D721Med (cell line): ENCODE measurements at regions not wholly inside any gene's neighbourhood (a gene's known extent, or its start where the extent isn't known, plus 50 kb on each side); places are given as distances from the start of the nearest gene placed in this dataset.

Experiments used
- DNase-seq: peaks from one replicate; pipeline ENCODE4 v3.0.0; 2011; ENCODE audit warnings: low spot score; ENCODE audit not compliant: insufficient read length
- FAIRE-seq: peaks from 2 replicates; lab custom pipeline; 2011; peaks lifted over from hg19 to GRCh38; lab: Jason Lieb, UNC
- TF ChIP-seq, protein P1 (sequence below): IDR thresholded peaks from 2 replicates; pipeline ENCODE4 v1.5.1; 2012; ENCODE audit warnings: mild to moderate bottlenecking, control low read depth; ENCODE audit not compliant: insufficient read depth; ENCODE audit errors: missing control alignments

DNA sequence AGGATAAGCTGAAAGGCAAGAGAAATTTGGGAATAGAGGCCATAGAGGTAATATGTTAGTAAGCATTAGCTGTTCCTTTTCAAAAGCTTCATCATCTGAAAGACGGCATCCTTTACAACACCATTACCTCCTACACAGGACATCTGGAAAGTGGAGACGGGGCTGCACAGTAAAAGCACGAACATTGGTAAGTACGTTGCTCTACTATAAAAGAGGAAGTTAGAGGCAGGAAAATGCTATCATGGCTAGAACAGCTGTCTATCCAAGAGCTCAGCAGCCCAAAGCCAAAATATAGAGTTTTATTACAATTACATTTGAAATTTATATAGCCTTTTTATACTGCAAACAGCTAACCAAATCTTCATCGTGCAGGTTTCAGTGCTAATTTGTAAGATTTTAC, 172.3 kb upstream of the GRIP1 start:
- TF ChIP-seq, protein P1, sequence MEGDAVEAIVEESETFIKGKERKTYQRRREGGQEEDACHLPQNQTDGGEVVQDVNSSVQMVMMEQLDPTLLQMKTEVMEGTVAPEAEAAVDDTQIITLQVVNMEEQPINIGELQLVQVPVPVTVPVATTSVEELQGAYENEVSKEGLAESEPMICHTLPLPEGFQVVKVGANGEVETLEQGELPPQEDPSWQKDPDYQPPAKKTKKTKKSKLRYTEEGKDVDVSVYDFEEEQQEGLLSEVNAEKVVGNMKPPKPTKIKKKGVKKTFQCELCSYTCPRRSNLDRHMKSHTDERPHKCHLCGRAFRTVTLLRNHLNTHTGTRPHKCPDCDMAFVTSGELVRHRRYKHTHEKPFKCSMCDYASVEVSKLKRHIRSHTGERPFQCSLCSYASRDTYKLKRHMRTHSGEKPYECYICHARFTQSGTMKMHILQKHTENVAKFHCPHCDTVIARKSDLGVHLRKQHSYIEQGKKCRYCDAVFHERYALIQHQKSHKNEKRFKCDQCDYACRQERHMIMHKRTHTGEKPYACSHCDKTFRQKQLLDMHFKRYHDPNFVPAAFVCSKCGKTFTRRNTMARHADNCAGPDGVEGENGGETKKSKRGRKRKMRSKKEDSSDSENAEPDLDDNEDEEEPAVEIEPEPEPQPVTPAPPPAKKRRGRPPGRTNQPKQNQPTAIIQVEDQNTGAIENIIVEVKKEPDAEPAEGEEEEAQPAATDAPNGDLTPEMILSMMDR: no peak
- no peak for DNase-seq
- FAIRE-seq: no peak

GRCh38 chr12:66852091-66852490, 173.2 kb upstream of the GRIP1 start:
- TF ChIP-seq, protein P1: no peak
- no peak for FAIRE-seq
- no peak for DNase-seq

GRCh38 chr12:66852765-66853164, 173.9 kb upstream of the GRIP1 start:
- no peak for DNase-seq
- FAIRE-seq: peak; percentile 51
- TF ChIP-seq, protein P1: no peak

DNA sequence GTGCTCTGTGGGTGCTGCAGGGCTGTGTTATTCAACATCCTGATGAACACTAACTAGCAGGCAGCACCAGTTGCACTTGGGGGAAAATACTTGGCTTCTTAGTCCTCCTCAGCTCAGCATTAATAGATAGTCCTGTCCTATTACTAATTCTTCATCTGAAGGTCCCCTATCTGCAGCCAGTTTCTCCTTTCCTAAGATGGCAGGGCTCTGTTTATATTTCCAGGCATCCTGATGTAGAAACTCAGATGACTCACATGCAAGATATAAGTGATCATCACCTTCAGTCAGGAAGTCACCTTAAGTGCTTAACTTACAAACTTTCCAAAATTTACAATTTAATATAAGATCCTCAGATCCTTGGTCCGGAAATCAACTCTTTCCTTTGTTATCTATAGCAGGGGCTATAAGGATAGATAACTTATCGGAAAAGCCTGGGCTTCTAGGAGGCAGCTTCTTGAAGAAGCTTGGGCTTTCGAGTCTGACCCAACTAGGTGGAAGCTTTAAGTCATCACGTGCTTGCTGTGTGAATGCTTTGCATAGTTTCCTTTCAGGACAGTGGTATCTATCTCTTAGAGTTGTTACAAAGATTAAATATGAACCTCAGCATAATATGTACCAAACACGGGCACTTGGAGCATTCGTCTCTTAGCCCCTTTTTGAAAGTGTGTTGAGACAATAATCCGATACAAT, 181.0 kb upstream of the GRIP1 start:
- DNase-seq (no peak), FAIRE-seq (peak; percentile 16)
- TF ChIP-seq, protein P1: no peak

- FAIRE-seq: peak; percentile 90
- TF ChIP-seq, protein P1: peak; percentile 97
- no peak for DNase-seq
Observed at GRCh38 chr12:66860752-66861750, 182.2 kb upstream of the GRIP1 start.

DNA sequence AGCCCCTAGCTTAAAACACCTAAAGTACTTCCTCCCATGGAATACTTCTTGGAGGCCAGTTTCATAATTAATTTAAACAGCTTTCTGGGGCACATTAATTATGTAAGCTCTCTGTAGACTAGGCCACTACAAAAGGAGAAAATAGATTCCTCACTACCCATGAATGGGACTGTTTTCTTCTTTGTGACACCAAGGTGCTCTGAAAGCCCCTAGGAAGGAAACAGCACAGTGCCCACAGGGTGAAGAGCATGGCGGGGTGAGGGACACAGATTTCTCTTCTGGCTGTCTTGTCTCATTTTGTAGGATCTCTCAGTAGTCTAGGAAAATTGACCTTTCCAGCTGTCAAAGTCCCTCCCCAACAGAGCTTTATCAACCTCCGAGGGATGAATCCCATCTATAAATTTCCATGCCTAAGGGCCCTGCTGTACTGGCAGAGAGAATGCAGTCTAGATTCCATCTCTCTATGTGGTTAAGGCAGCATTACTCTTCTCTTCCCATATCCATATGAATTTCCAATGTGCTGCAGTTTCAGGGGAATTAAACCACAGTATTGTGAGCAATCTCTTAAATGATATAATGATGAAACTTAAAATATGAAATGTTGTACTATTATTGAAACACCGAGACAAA, 183.6 kb upstream of the GRIP1 start:
- no peak for FAIRE-seq
- DNase-seq: no peak
- TF ChIP-seq, protein P1: no peak
